Islet precursor cell (in vitro differentiated cells): ENCODE measurements at regions not wholly inside any gene's neighbourhood (a gene's known extent, or its start where the extent isn't known, plus 50 kb on each side); places are given as distances from the start of the nearest gene placed in this dataset.
A peak's percentile ranks its signal among the peaks of the same experiment; 100 is the strongest.

ENCODE experiments used
- DNase-seq: peaks from one replicate; pipeline ENCODE4 v3.0.0-alpha.2; 2018

DNA sequence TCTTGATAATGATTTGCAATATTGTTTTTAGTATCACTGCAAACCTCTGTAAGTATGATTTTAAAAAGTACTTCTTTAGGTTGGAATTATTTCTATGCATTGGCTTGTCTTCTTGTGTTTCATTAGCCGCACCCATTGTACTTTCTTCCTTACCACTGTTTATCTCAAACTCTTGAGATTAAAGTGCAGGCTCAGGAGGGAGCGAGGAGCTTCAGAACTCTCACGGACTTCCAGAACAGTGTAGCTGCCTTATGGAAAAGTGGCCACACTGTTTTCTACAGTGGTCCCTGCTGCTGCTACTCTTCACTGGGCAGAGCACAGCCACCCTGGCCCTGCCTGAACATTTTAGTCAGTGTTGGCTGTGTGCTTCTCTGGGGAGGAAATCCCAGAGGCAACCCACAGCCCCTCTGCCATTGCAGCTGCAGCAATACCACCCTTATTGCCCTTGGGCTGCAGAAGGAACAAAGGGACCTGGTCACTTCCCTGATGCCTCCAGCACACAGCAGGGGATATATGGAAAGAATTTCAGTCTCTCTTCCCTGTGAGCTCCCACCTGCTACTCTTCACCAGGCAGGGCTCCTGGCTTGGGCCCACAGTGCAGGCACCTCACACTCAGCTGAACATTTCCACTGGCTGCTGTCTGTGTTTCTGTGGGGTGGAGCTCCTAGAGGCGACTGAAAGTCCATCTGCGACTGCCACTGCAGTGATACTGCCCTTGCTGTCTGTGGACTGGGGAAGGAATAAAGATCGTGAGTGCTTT, 91.7 kb upstream of the MAP3K4 start:
- DNase-seq = peak; percentile 62

DNA sequence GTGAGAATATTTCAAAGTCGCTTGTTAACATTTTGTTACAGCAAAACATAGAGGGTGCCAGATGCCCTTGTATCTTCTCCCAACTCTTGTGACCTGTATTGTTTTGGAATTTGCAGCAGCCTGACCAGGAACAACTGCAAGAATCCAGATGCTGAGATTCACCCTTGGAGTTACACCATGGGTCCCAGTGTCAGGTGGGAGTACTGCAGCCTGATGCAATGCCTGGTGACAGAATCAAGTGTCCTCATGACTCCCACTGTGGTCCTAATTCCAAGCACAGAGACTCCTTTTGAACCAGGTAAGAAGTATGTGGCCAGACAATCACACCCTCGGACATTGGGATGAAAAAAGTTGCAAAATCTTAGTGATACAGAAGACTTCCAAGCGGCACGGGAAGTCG, 79.6 kb upstream of the MAP3K4 start:
- DNase-seq = no peak

DNA sequence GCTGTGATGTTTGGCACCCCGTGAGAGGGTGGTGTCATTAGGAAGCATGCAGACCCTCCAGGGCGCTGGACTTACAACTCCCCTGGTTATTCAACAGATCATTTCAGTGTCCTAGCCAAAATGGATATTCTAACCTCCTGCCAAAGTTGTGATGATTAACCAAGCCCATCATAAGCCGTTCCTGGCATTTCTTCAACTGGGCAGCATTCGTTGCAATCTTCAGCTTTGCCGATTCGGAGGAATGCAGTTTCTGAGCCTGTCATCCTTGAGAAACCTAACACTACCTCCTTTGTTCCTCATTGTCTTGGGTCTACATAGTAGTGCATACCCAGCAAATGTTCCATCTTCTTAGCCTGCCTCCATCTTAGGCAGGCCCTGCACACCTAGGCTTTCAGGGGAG, 79.2 kb upstream of the MAP3K4 start:
- no peak for DNase-seq

DNA sequence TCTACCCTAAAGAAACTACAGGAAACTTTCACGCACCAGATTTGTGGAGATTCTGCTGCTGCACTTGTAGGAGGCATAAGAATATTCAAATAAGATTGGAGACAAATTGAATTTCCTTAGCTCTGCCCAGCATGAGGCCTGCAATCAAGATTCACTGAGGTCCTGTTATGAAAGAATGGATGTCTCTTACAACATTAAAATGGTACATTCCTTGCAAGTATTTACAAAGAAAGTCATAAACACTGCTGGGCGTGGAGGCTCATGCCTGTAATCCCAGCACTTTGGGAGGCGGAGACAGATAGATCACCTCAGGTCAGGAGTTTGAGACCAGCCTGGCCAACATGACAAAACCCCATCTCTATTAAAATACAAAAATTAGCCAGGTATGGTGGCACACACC, 74.0 kb upstream of the MAP3K4 start:
- no peak for DNase-seq

DNA sequence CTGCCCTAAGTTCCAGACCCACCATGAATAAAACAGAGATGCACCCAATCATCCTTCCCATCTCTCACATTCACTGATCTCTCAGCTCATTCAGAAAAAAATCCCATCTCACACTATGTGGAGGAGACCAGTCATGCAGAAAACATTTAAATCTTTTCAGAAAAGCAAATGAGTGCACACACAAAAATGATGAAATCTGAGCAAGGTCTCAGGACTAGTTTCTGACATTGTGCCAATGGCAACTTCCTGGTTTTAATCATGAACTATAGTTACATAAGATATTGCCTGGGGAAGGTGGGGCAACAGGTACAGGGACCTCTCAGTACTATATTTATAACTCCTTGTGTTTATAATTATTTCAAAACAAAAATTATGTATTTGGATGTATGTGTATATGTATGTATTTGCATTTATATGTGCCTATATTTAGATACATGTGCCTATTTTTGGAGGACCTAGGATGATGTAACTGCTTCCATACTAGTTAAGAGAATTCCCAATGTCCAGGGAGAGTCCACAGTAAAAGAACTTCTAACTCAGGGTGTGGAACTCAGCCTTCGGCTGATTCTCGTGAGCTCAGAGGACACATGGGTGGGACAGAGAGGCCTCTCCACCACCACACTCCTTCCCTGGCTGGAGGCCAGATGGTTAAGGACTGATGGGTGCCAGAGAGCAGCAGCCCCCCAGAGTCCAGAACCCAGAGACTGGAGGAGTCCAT, 71.7 kb upstream of the MAP3K4 start:
- no peak for DNase-seq

DNA sequence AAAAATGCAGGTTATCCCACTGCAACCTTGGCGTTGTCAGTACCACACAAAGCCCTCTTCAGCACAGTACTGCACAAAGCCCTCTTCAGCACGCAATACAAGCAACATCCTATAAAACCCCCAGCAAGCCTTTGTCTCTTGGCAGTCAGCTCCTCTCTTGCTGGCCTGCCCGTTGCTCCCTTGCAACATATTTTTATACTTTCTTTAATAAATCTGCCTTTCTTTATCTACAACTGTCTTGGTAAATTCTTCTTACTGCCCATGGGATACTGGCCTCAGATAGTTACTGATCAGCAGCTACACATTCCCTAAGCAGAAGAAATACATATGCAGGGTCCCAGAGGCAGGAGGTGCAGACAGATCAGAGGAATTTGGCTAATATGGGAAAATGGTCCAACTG, 70.5 kb upstream of the MAP3K4 start:
- DNase-seq = no peak

DNA sequence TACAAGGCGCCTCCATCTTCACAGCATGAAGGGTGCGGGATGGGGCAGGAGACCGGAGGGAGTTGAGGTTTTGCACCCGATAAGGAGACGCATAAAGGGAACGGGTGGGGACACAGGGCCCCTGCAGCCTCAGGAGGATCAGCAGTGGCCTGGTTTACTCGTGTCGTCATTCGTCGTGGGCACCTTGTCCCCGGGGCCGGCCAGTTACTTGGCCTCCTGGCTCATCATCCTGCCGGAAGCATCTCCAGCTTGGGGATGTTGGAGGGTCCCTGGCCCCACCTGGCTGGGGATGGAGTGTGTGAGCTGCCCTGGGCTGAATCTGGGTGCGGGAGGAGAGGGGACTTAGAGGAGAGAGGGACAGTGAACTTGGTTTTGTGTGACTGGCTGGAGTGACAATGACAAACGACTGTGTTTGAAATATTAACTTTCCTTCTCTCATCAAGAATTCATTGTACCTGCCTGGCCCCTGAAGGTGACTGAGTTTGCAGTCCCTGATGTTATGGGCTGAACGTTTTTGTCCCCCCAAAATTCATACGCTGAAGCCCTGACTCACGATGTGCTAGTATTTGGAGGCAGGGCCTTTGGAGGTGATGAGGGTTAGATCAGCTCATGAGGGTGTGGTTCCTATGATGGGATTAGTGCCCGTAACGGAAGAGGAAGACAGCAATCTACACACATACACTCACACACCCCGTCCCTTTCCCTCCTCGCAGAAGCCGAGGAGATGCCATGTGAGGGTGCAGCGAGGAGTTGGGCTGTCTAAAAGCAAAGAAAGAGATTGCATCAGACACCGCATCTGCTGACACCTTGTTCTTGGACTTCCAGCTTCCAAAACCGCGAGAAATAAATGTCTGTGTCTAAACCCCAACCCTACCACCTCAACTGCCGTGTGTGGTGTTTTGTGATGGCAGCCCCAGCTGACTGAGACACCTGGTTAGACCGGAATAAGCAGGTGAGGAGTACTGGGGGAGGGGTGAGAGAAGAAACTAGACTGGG, 65.0 kb upstream of the MAP3K4 start:
- DNase-seq = no peak

DNA sequence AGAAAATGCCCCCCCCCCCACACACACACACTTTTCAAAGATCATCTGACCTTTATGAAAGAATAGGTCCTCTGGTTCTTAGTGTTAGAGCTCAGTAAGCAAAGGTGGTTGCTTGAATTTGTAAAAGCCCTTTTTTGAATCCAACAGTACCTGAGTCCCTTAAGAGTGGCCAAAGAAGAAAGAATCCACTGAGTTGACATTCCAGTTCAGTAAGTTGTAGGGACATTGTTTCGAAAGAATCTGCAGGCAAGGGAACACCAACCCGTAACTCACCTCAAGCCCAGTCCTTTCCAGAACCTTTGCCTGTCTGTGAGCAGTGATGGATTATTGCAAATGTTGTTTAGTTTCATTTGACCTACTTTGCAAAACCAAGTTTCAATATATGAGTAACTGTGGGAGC, 64.2 kb upstream of the MAP3K4 start:
- DNase-seq = no peak

DNA sequence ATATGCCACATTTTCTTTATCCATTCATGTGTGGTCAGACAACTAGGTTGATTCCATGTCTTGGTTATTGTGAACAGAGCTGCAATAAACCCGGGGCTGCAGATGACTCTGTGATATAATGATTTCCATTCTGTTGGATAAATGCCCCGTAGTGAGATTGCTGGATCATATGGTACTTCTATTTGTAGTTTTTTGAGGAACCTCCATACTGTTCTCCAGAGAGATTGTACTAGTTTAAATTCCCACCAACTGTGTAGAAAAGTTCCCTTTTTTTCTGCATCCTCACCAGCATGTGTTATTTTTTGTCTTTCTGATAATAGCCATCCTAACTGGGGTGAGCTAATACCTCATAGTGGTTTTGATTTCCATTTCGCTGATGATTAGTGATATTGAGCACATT, 62.2 kb upstream of the MAP3K4 start:
- DNase-seq = no peak

DNA sequence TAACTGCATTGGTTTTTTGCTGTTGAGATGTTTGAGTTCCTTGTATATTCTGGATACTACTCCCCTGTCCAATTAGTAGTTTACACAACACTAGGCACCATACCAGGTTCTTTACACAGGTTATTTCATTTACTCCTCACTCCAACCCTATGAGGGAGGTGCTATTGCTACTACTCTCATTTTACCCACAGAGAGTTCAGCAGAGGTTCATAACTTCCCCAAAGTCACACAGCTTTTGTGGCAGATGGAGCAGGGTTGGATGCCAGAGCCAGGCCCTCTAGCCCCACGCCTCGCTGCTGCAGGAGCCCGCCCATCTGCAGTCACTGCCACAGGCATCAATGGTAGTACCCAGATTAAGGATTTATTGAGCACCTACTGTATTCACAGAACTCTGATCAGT, 61.7 kb upstream of the MAP3K4 start:
- no peak for DNase-seq

DNA sequence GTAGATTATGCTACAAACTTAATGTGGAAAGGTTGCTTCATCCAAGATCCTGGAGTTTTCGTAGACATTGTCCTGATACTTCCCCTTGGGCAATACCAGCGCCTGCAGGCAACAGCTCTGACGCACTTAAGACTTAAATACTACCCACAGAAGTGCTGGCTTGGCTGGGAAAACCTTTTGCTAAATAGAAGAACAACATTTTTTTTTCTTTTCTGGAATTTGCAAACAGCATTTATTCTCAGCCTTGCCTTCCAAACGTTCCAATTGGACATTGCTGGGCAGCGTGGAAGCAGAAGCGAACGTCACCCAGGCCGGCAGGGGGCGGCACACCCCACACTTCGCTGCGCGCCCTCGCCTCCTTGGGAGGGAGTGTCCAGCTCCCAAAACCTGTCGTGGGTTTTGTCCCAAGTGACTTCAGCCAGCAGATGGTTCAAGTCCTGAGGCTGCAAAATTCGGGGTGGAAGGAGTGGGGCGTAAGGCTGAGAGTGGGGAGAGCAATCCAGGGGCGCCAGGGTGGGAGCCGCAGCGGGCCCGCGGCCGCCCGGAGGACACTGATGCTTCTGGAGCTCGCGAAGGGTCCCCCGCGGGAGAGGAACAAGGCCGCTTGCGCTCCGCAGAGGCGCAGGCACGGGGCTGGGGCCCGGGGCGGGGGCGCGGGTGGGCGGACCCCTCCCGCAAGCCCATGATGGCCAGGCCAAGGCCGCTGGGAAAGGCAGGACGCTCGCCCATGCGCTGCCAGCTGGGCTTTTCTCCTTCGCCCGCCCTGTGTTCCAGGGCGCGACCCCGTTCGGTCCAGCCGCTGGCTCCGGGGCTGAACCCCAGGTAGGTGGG, 60.8 kb upstream of the MAP3K4 start:
- peak; percentile 87 for DNase-seq

DNA sequence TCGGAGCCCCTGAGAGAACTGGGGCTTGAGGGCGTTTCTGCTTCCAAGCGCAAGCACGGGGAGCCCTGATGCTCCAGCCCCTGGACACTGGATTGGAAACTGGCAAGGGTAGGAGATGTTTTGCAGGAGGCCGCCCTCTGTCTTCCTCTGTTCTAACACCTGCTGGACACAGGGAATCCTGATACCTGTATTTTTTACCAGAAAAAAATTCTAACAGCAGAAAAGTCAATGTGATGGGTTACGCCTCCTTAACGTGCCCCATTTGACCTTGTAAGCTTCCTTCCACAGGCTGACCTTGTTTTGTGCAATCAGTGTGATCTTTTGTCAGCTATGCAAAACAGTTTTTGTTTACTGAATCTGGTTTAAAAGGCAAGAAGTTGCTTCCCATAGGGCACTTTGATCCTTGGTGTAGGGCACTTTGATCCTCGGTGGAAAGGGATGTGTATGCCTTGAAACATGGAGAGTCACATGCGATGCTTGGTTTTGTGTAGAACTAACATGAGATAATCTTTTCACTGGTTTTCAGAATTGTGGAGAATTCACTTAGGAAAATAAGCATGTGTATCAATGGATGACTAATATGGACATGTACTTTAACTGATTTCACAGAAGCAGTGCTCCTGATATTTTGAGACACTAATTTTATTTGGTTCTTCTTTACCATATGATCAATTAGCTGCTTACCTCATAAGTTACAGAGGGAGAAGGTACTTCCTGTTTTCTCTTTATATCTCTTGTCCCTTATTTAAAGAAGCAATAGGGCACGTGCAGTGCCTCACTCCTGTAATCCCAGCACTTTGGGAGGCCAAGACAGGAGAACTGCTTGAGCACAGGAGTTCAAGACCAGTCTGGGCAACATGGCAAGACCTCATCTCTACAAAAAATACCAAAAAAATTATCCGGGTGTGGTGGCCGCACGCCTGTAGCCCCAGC, 59.9 kb upstream of the MAP3K4 start:
- DNase-seq = no peak

DNA sequence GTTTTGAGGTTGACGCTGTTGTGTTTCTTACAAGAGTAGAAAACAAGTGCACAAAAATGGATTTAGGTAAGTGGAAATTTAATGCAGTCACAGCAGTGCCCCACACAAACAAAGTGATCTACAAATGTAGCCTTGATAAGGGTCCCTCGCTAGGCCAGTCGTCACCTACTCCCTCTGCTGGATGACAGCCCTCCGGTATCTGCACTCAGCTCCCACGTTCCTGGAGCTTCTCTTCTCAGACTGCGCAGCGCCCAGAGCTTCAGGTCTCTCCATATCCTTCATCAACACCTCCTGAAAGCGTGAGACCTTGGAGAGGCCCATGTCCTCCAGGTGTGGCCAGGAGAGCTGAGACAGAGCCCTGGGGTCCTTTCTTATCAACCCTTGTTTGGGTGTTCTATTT, 58.3 kb upstream of the MAP3K4 start:
- no peak for DNase-seq

DNA sequence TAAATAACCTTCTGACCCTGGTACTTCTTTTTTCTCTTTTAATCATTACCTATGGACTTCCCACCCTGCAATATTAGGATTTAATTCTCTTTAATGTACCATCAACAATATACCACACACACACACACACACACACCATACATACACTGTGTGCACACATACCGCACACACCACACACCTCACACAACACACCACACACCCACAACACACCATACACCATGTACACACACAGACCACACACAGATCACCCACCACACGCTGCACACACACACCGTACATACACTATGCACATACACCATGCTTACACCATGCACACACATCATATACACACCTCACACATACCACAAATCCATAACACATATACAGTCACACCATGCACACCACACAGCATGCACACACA, 57.4 kb upstream of the MAP3K4 start:
- no peak for DNase-seq

DNA sequence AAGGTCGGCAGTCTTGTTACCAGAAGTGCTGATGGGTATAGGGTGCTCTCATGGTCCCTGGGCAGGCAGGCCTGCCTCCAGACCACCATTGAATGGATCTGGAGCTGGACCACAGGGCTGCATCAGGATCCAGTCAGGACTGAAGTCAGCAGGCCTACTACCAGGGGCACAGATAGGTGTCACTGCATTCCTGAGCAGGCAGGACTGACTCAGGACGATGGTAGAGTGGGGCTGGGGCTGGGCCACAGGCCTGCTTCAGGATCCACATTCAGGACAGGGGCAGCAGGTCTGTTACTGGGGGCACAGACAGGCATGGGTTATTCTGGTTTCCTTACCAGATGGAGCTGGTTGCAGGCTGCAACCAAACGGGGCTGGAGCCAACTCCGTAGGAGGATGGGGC, 51.4 kb upstream of the MAP3K4 start:
- no peak for DNase-seq
